ENCODE measurements at regions not wholly inside any gene's neighbourhood (a gene's known extent, or its start where the extent isn't known, plus 50 kb on each side); places are given as distances from the start of the nearest gene placed in this dataset.
"Not testable (repeated sequence)": the region's sequence is repeated elsewhere in the genome, so short reads cannot be mapped to it uniquely, and the experiment has no call there.

GRCh38 chr10:28733245-28733644, 55.9 kb downstream of the BAMBI start:
- no peak for DNase-seq

DNA sequence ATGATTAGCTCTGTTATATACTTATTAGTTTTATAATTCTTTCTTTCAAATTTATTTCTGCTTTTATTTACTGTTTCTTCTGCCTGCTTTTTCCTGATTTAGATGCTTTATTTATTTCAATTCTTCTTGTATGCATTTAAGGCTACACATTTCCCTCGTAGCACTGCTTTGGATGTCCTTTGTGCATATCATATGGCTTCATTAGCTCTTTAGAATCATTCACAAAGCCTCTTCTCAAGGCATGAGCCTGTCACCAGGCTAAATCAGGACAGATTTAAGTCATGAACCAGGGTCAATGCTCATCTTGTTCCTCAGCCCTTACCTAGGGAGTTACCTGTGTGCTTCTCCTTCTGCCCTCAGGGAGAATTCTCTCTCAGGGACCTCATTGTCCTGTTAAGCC, 56.3 kb downstream of the BAMBI start:
- DNase-seq, result no peak

DNA sequence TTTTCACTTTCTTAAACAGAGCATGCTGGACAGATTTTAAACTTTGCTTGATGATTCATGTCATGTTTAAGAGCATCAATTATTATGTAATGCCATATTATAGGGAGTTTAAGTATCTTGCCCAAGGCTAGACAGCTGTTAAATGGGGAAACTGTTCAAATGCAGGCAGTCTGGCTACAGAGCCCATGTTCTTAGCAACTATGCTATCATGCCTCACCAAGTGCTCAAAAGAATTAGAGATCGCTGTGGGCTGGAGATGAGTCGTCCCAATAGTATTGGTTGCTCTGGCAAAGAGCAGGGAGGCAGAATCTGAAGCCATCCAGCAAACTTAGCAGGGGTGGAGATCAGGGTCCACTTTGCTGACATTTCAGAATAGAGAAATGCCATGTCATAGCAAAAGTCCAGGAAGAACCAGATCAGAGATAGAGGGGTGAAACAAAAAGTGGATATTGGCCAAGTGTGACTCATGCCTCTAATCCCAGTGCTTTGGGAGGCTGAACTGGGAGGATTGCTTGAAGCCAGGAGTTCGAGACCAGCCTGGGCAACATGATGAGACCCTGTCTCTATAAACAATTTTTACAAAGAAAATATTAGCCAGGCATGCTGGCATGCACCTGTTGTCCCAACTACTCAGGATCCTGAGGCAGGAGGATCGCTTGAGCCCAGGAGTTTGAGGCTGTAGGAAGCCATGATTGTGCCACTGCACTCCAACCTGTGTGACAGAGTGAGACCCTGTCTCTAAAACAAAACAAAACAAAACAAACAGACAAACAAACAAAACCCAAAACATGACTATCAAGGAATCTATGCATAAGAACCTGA, 57.8 kb downstream of the BAMBI start:
- no peak for DNase-seq

DNA sequence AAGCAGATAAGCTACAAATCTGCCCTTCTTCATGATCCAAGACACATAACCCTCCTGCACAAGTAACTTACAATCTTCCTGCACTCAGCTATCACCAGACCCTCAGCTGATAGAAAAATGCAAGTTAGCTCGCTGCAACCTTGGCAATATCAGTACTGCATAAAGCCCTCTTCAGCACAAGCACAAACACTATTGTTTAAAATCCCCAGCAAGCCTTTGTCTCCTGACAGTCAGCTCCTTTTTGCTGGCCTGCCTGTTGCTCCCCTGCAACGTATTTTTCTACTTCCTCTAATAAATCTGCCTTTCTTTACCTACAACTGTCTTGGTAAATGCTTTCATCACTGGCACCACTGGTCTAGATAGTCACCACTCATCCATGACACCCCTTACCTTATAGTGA, 59.8 kb downstream of the BAMBI start:
- no peak for DNase-seq

DNA sequence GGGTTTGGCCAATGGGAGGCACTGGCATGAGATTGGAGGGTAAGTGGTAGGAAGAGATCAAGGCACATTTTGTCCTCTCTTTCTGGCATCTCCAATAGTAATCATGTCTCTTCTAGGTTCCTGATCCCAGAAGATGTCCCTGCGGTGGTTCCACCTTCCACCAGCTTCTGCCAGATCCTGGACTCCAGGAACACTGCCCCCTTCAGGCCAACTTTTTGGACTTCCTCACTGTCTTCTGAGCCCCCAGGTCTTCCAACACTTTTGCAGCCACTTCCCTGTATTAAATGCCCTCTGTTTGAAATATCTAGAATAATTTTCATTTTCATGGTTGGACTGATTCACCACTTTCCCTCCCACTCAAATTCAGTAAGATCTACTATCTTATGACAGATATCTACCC, 60.9 kb downstream of the BAMBI start:
- no peak for DNase-seq

GRCh38 chr10:28743576-28743975, 66.3 kb downstream of the BAMBI start:
- peak; percentile 5 for DNase-seq

DNA sequence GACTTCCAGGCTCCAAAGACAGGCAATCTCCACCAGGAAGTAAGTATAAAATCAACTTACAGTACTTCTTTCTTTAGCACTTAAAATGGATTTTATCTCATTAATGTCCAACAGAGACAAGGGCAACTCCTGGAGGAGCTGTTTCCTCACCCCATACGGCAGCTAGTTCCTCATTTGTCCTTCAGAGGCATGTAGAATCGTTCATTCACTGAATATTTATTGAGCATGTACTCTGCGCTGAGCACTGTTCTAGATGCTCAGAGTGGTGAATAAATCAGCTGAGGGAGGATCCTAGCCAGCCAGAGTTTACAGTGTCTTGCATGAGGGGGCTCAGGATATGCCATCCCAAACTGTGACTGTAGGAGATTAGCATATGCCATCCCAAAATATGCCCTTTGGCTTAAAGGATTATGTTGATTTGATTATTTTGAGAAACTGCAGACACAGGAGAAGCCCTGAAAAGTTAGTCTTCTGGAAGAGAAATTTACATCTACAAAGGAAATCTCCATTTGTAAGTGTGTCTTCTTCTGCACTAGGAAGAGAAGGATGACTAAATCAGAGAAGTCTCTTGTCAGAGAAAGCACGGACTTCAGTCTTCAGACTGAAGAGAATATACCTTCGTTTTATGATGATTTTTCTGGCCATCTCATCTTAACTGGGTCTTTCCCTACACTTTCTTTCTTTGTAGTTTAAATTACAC, 66.9 kb downstream of the BAMBI start:
- DNase-seq, result no peak

DNA sequence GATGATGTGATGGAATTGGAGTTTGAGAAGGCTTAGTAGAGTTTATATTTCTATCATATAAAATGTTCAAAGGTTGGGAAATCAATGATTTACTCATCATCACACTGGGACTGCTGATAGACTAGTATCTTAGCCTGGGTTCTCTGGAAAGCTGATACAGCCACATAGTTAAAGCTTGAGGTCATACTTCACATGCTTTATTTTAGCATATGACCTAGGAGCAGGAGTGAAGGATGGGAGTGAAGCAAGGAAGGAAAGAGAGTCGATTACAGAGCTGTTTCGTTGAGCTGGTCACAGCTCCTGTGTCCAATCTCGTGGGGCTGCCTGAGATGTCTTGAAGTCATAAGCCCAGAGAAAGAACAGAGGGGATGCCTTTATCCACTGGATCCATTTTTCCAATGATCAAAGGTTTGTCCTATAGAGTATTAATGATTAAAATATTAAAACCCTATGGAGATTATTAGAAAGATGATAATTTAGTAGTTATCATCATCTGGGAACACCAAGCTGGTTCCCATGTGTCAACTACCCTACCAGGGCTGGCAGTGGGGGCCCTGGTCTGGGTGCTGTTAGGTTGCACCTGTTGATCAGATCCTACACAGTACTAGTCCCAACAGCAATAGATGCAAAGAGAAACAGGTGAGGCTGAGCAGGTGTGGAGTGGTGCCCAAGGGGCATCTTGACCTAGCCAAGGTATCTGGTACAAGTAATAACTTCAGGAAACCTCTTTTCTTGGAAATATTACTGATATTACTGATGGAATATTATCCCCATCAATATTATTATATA, 77.8 kb downstream of the BAMBI start:
- DNase-seq, result no peak

DNA sequence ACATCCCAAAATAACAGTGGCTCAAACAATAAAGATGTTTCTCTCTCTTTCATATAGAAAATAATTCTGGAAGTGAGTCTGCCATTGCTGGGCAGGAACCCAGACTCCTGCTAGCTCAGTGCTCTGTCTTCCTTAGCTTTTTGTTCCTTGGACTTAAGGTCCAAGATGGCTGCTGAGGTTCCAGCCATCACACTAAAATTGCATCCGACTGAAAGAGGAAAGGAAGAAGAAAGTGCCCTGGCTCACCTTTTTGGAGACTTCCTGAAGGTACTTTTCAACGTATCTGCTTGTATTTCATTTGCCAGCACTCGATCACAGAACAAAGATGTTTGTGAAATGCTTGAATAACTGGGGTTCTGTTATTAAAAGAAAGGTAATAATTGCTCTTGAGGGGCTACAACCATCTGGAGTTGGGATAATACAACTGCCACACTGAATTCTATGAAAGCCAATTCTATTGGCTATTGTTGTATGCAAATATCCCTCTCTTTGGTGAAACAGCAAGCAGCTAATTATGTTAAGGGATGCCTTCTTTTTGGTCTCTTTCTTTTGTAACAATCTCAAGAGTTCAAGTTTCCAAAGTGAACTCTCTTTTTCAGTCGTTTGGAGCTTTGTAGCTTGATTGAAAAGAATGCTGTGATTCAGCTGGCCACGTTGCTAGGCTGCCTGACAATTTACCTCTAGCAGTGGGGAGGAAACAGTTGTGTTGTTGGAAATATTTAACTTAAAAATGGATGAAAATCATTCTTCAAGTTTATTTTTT, 83.9 kb downstream of the BAMBI start:
- no peak for DNase-seq

DNA sequence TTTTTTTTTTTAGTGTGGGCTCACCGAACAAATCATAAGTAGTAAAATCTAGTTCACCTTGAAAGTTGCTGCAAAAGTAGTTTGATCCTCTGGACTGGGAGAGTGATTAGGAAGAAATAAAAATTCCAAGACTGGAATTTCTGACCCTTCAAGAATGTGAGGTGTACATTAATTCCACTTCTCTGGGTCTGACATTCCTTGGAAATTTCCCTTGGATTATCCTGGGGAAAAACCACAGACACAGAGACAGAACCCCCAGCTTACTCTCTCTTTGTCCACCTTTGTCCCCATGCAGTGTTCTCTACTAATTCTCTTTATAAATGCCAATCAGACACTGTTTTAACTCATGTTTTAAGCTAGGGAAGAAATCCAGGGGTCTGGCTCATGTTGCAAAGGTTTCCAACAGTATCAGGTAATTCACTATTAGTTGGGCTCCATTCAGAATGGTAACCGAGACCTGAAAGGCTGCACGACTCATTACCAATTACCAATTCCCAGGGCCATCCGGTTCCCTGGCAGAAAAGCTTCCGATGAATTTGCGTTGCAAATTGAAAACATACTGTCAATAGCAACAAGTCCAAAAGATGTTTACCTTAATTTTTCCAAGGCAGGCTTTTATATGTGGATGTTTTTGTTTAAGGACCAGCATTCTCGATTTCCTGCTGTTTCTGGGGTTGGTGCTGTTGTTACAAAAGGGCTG, 86.3 kb downstream of the BAMBI start:
- no peak for DNase-seq

- no peak for DNase-seq
Observed at GRCh38 chr10:28765641-28766040, 88.3 kb downstream of the BAMBI start.

DNA sequence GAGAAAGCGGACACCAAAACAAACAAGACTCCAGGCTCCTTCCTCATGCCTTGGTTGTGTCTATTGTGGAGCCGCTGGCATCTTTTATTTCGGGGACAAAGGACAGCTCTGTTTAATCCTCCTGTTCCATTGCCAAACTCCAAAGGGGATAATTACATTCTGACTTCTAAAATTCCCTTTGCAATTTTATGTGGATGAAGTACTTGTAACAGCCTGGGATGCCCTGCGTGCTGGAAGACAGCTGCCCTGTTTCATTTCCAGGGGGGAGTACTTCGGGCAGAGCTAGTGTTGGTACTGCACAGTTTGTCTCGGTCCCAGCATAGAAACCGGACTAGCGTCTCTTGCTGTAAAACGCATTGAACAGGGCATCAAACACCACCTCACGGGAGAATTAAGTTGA, 90.9 kb downstream of the BAMBI start:
- DNase-seq, result peak; percentile 51

- DNase-seq, result peak; percentile 37
Observed at GRCh38 chr10:28769091-28769604, 91.8 kb downstream of the BAMBI start.

DNA sequence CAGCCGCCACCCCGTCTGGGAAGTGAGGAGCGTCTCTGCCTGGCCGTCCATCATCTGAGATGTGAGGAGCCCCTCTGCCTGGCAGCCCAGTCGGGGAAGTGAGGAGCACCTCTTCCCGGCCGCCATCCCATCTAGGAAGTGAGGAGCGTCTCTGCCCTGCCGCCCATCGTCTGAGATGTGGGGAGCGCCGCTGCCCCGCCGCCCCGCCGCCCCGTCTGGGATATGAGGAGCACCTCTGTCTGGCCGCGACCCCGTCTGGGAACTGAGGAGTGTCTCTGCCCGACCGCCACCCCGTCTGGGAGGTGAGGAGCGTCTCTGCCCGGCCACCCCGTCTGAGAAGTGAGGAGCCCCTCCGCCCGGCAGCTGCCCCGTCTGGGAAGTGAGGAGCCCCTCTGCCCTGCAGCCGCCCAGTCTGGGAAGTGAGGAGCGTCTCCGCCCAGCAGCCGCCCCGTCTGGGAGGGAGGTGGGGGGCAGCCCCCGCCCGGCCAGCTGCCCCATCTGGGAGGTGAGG, 94.3 kb downstream of the BAMBI start:
- not testable (repeated sequence) for DNase-seq

- DNase-seq, result peak; percentile 86
Observed at GRCh38 chr10:28774051-28774995, 97.0 kb downstream of the BAMBI start.

DNA sequence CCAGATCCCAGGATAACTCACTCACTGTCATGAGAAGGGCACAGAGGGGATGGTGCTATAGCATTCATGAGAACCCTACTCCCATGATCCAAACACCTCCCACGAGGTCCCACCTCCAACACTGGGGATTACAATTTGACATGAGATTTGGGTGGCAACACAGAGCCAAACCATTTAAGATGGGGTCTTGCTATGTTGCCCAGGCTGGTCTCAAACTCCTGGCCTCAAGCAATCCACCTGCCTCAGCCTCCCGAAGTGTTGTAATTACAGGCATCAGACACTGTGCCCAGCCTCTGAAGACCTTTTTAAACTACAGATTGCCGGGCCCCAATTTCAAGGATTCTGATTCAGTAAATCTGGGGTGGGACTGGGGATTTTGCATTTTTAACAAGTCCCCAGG, 98.5 kb downstream of the BAMBI start:
- no peak for DNase-seq

GRCh38 chr10:28776519-28776918, 99.2 kb downstream of the BAMBI start:
- no peak for DNase-seq

DNA sequence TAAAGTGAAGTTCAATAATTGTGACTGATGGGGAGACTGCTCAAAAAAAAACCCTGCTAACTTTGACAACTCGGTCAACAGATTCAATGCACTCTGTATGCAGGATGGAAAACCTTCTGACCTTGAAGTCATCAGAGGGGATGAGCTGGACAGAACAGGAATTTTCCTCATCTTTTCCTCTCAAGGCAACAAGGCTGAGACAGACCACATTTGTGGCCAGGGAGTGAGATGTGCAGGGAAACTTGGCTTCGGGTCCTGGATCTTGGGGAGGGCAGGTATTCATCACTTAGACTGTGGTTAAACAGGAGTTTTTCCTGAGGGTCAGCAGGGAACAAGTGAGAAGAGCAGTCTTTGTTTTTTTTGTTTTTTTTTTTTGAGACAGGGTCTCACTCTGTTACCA, 100.6 kb downstream of the BAMBI start:
- no peak for DNase-seq

GRCh38 chr10:28778524-28778923, 101.2 kb downstream of the BAMBI start:
- no peak for DNase-seq

DNA sequence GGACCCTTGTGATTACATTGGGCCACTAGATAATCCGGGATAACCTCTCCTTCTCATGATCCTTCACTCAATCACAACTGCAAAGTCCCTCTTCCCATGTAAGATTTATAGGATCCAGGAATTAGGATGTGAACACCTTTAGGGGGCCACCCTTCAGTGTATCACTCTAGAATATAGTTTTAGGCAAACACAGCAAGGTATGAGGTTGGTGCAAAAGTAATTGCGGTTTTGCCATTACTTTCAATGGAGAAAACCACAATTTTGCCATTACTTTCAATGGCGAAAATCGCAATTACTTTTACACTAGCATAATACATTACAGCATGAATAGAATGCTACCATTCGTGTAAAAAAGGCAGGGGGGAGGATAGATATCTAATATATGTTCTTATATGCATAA, 104.0 kb downstream of the BAMBI start:
- no peak for DNase-seq

- peak; percentile 28 for DNase-seq
Observed at GRCh38 chr10:28783087-28783486, 105.8 kb downstream of the BAMBI start.
